GM12891 (cell line): ENCODE measurements at regions not wholly inside any gene's neighbourhood (a gene's known extent, or its start where the extent isn't known, plus 50 kb on each side); places are given as distances from the start of the nearest gene placed in this dataset.

Source experiments
- POLR2AphosphoS5 ChIP-seq: IDR thresholded peaks from 2 replicates; pipeline ENCODE4 v1.6.1; 2011; ENCODE audit warnings: low read depth, low read length, control low read depth
- SPI1 ChIP-seq: IDR thresholded peaks from 2 replicates; pipeline ENCODE4 v1.6.1; 2011; ENCODE audit warnings: low read depth, low read length, control low read depth

GRCh38 chr7:91397612-91398011, 133.4 kb downstream of the FZD1 start:
- TF ChIP-seq POLR2AphosphoS5 (no peak), SPI1 (no peak)
